ENCODE measurements at regions not wholly inside any gene's neighbourhood (a gene's known extent, or its start where the extent isn't known, plus 50 kb on each side); places are given as distances from the start of the nearest gene placed in this dataset.
"Not testable (repeated sequence)": the region's sequence is repeated elsewhere in the genome, so short reads cannot be mapped to it uniquely, and the experiment has no call there.

- Histone ChIP-seq H3K4me2 (ENCODE audit: insufficient read depth, low read length) (no peak overlapping the region), H4K20me1 (ENCODE audit: insufficient read depth, low read length) (no peaks in the 10 kb centered on the region), H3K27me3 (ENCODE audit: insufficient read depth, low read length) (no peaks in the 10 kb centered on the region), H3K36me3 (ENCODE audit: insufficient read depth, low read length) (no peaks in the 10 kb centered on the region), H3K4me1 (ENCODE audit: insufficient read depth, low read length) (no peaks in the 10 kb centered on the region), H3K4me3 (ENCODE audit: insufficient read depth, low read length) (no peak overlapping the region), H3K79me2 (ENCODE audit: insufficient read depth, low read length) (no peaks in the 10 kb centered on the region), H3K27ac (ENCODE audit: low read depth, low read length) (no peak overlapping the region), H2AFZ (ENCODE audit: low read length) (no peak overlapping the region), H3K9me3 (ENCODE audit: low read depth, low read length) (no peaks in the 10 kb centered on the region)
- no peak for DNase-seq (ENCODE audit: insufficient read length, low spot score, missing footprints)
- TF ChIP-seq CTCF (IDR thresholded peaks at IDR 0.05; ENCODE audit: extremely low read depth, low read depth, low read length), result no peak
Observed at GRCh38 chr4:135492439-135492838, 1290.8 kb upstream of the PABPC4L start.

GRCh38 chr4:135485371-135485770 is 1283.8 kb upstream of the PABPC4L start:
- no peak overlapping the region for H3K4me2 ChIP-seq (ENCODE audit: insufficient read depth, low read length)
- peak; percentile 61 for DNase-seq (ENCODE audit: insufficient read length, low spot score, missing footprints)
- H3K36me3 ChIP-seq (ENCODE audit: insufficient read depth, low read length), result no peaks in the 10 kb centered on the region
- H3K4me1 ChIP-seq (ENCODE audit: insufficient read depth, low read length), result no peaks in the 10 kb centered on the region
- TF ChIP-seq CTCF (IDR thresholded peaks at IDR 0.05; ENCODE audit: extremely low read depth, low read depth, low read length), result no peak
- no peak overlapping the region for H2AFZ ChIP-seq (ENCODE audit: low read length)
- no peak overlapping the region for H3K27ac ChIP-seq (ENCODE audit: low read depth, low read length)
- H3K79me2 ChIP-seq (ENCODE audit: insufficient read depth, low read length), result no peaks in the 10 kb centered on the region
- no peaks in the 10 kb centered on the region for H3K9me3 ChIP-seq (ENCODE audit: low read depth, low read length)
- H4K20me1 ChIP-seq (ENCODE audit: insufficient read depth, low read length), result no peaks in the 10 kb centered on the region
- no peaks in the 10 kb centered on the region for H3K27me3 ChIP-seq (ENCODE audit: insufficient read depth, low read length)
- H3K4me3 ChIP-seq (ENCODE audit: insufficient read depth, low read length), result no peak overlapping the region

- no peaks in the 10 kb centered on the region for H3K36me3 ChIP-seq (ENCODE audit: insufficient read depth, low read length)
- H3K4me3 ChIP-seq (ENCODE audit: insufficient read depth, low read length), result no peak overlapping the region
- no peak overlapping the region for H2AFZ ChIP-seq (ENCODE audit: low read length)
- no peaks in the 10 kb centered on the region for H3K4me1 ChIP-seq (ENCODE audit: insufficient read depth, low read length)
- TF ChIP-seq CTCF (IDR thresholded peaks at IDR 0.05; ENCODE audit: extremely low read depth, low read depth, low read length), result no peak
- no peaks in the 10 kb centered on the region for H3K9me3 ChIP-seq (ENCODE audit: low read depth, low read length)
- no peaks in the 10 kb centered on the region for H3K79me2 ChIP-seq (ENCODE audit: insufficient read depth, low read length)
- H3K27ac ChIP-seq (ENCODE audit: low read depth, low read length), result no peak overlapping the region
- no peaks in the 10 kb centered on the region for H3K27me3 ChIP-seq (ENCODE audit: insufficient read depth, low read length)
- H3K4me2 ChIP-seq (ENCODE audit: insufficient read depth, low read length), result peak overlapping the region; percentile 2
- no peak for DNase-seq (ENCODE audit: insufficient read length, low spot score, missing footprints)
- H4K20me1 ChIP-seq (ENCODE audit: insufficient read depth, low read length), result no peaks in the 10 kb centered on the region
Observed at GRCh38 chr4:135476272-135476671, 1274.7 kb upstream of the PABPC4L start.

GRCh38 chr4:135464311-135464710 is 1262.7 kb upstream of the PABPC4L start:
- DNase-seq (ENCODE audit: insufficient read length, low spot score, missing footprints), result no peak
- H3K27me3 ChIP-seq (ENCODE audit: insufficient read depth, low read length), result no peaks in the 10 kb centered on the region
- no peaks in the 10 kb centered on the region for H4K20me1 ChIP-seq (ENCODE audit: insufficient read depth, low read length)
- H3K36me3 ChIP-seq (ENCODE audit: insufficient read depth, low read length), result no peaks in the 10 kb centered on the region
- H3K4me1 ChIP-seq (ENCODE audit: insufficient read depth, low read length), result no peaks in the 10 kb centered on the region
- TF ChIP-seq CTCF (IDR thresholded peaks at IDR 0.05; ENCODE audit: extremely low read depth, low read depth, low read length), result no peak
- H3K4me3 ChIP-seq (ENCODE audit: insufficient read depth, low read length), result no peak overlapping the region
- no peak overlapping the region for H3K27ac ChIP-seq (ENCODE audit: low read depth, low read length)
- no peak overlapping the region for H3K4me2 ChIP-seq (ENCODE audit: insufficient read depth, low read length)
- no peak overlapping the region for H2AFZ ChIP-seq (ENCODE audit: low read length)
- no peaks in the 10 kb centered on the region for H3K9me3 ChIP-seq (ENCODE audit: low read depth, low read length)
- no peaks in the 10 kb centered on the region for H3K79me2 ChIP-seq (ENCODE audit: insufficient read depth, low read length)

GRCh38 chr4:135447598-135447997 is 1246.0 kb upstream of the PABPC4L start:
- not testable (repeated sequence) for H3K36me3 ChIP-seq (ENCODE audit: insufficient read depth, low read length); H3K4me2 ChIP-seq (ENCODE audit: insufficient read depth, low read length); H3K9me3 ChIP-seq (ENCODE audit: low read depth, low read length); DNase-seq (ENCODE audit: insufficient read length, low spot score, missing footprints); H3K27me3 ChIP-seq (ENCODE audit: insufficient read depth, low read length); H3K4me1 ChIP-seq (ENCODE audit: insufficient read depth, low read length); H2AFZ ChIP-seq (ENCODE audit: low read length); H3K4me3 ChIP-seq (ENCODE audit: insufficient read depth, low read length); H3K27ac ChIP-seq (ENCODE audit: low read depth, low read length); H4K20me1 ChIP-seq (ENCODE audit: insufficient read depth, low read length); H3K79me2 ChIP-seq (ENCODE audit: insufficient read depth, low read length)

Data from osteoblast (primary cell).